ENCODE measurements at regions not wholly inside any gene's neighbourhood (a gene's known extent, or its start where the extent isn't known, plus 50 kb on each side); places are given as distances from the start of the nearest gene placed in this dataset.

- ChIA-PET CTCF (ENCODE audit: low intra/inter-chr PET ratio) (no interaction called here), POLR2A (interaction anchor here (0.6 kb wide), 1 partner anchor 919 kb away, joined by 3 read pairs; no protein-coding TSS in a partner anchor)
- Histone ChIP-seq H3K4me2 (ENCODE audit: insufficient read depth, low read length) (no peak overlapping the region), H3K4me1 (replicated peaks in 1 of 2; ENCODE audit: control insufficient read depth in 2 of 2, insufficient read depth in 2 of 2, low read length in 2 of 2) (no peaks in the 10 kb centered on the region), H3K27ac (ENCODE audit: extremely low read depth, low read depth, low read length) (no peak overlapping the region), H2AFZ (ENCODE audit: low read depth, low read length) (no peak overlapping the region), H4K20me1 (replicated peaks; ENCODE audit: control insufficient read depth, insufficient read depth, low read length) (no peaks in the 10 kb centered on the region), H3K9me3 (replicated peaks; ENCODE audit: control insufficient read depth, insufficient read depth, low read depth, low read length) (no peaks in the 10 kb centered on the region), H3K79me2 (ENCODE audit: control insufficient read depth, insufficient read depth, low read length) (no peaks in the 10 kb centered on the region), H3K9me1 (ENCODE audit: control insufficient read depth, insufficient read depth, low read length) (no peaks in the 10 kb centered on the region), H3K36me3 (ENCODE audit: control insufficient read depth, insufficient read depth, low read length) (no peaks in the 10 kb centered on the region), H3K27me3 (ENCODE audit: control insufficient read depth in 2 of 2, insufficient read depth in 2 of 2, low read length in 2 of 2) (peaks cover 0 to 2% of the 10 kb centered on the region in 2 experiments; a peak in 1 of 5 replicates), H3K4me3 (no peak overlapping the region), H3K9ac (ENCODE audit: insufficient read depth in 1 of 2, low read depth in 2 of 2, low read length in 2 of 2) (no peak overlapping the region)
- in situ Hi-C loops (cut with MboI) (no loop called here), intact Hi-C loops (cut with micrococcal nuclease) (no loop called here)
- ATAC-seq, result no peak
- no peak for FAIRE-seq
- DNase-seq (ENCODE audit: extremely low read depth in 1 of 4, low spot score in 3 of 4), result no peak
- 0% methylated on average over 1 of the region's 1 CpG for WGBS (ENCODE audit: insufficient coverage, low coverage, missing lambda C conversion rate)
- BruUV-seq (replicated peaks), result no TSS peak
- TF ChIP-seq MAFF (IDR thresholded peaks at IDR 0.05; ENCODE audit: low read length), result no peak
- TF ChIP-seq IFI16 (CRISPR knock-in tag; IDR thresholded peaks at IDR 0.05), result no peak
- no peak for TF ChIP-seq ZNF280B (CRISPR knock-in tag; IDR thresholded peaks at IDR 0.05)
- TF ChIP-seq TRIM28 (IDR thresholded peaks at IDR 0.05), result no peak
- no peak for TF ChIP-seq ZFX (CRISPR knock-in tag; IDR thresholded peaks at IDR 0.05)
- TF ChIP-seq KAT7 (CRISPR knock-in tag; IDR thresholded peaks at IDR 0.05; ENCODE audit: borderline replicate concordance), result no peak
- no peak for TF ChIP-seq RAD51 (IDR thresholded peaks at IDR 0.05; ENCODE audit: borderline replicate concordance, low read depth)
- no peak for TF ChIP-seq USF2 (CRISPR knock-in tag; IDR thresholded peaks at IDR 0.05)
- TF ChIP-seq ZNF212 (CRISPR knock-in tag; IDR thresholded peaks at IDR 0.05), result no peak
- no peak for TF ChIP-seq ZNF584 (CRISPR knock-in tag; IDR thresholded peaks at IDR 0.05; ENCODE audit: low read depth)
- TF ChIP-seq CREB3 (tag; conservative IDR thresholded peaks at IDR 0.05; ENCODE audit: low read depth), result no peak
- no peak for TF ChIP-seq JUNB (CRISPR knock-in tag; conservative IDR thresholded peaks at IDR 0.05)
- TF ChIP-seq NRF1 (conservative IDR thresholded peaks at IDR 0.05 in 1 of 2, IDR thresholded peaks at IDR 0.05 in 1 of 2), result no peak
- no peak for TF ChIP-seq ZC3H4 (CRISPR knock-in tag; IDR thresholded peaks at IDR 0.05; ENCODE audit: borderline replicate concordance)
- TF ChIP-seq ZNF592 (IDR thresholded peaks at IDR 0.05), result no peak
- no peak for TF ChIP-seq NEUROD1 (IDR thresholded peaks at IDR 0.05; ENCODE audit: borderline replicate concordance, low read depth, low read length, partially characterized antibody)
- TF ChIP-seq ZZZ3 (IDR thresholded peaks at IDR 0.05), result no peak
Measured at GRCh38 chr7:28361551-28361950, 50.8 kb upstream of the CREB5 start.
